ENCODE measurements at regions not wholly inside any gene's neighbourhood (a gene's known extent, or its start where the extent isn't known, plus 50 kb on each side); places are given as distances from the start of the nearest gene placed in this dataset.

- BruUV-seq (replicated peaks), result no TSS peak
- Histone ChIP-seq H3K4me3 (ENCODE audit: low read depth, low read length, poor library complexity, severe bottlenecking) (no peak overlapping the region), H3K27me3 (replicated peaks; ENCODE audit: insufficient read depth, low read depth, low read length, poor library complexity) (no peaks in the 10 kb centered on the region), H3K36me3 (ENCODE audit: insufficient read depth, low read length, poor library complexity, severe bottlenecking) (no peaks in the 10 kb centered on the region), H3K4me1 (ENCODE audit: insufficient read depth, low read length, poor library complexity, severe bottlenecking) (no peaks in the 10 kb centered on the region), H3K27ac (ENCODE audit: low read depth, low read length, poor library complexity, severe bottlenecking) (no peak overlapping the region), H3K9me3 (ENCODE audit: low read depth, low read length, poor library complexity, severe bottlenecking) (no peaks in the 10 kb centered on the region)
- no peak for DNase-seq (ENCODE audit: low spot score)
- ChIA-PET CTCF (no interaction called here), POLR2A (ENCODE audit: low non-redundant PET) (no interaction called here)
- intact Hi-C loops (cut with micrococcal nuclease; ENCODE audit: unreplicated experiment), result no loop called here
- no peak for TF ChIP-seq EZH2 (IDR thresholded peaks at IDR 0.05; ENCODE audit: borderline replicate concordance, low read depth, low read length, poor library complexity, severe bottlenecking)
- no peak for TF ChIP-seq CTCF (conservative IDR thresholded peaks at IDR 0.05; ENCODE audit: low read depth, low read length)
Observed at GRCh38 chr5:60077292-60077691, 183.8 kb upstream of the PDE4D start.

- ChIA-PET CTCF (no interaction called here), POLR2A (ENCODE audit: low non-redundant PET) (no interaction called here)
- Histone ChIP-seq H3K27me3 (replicated peaks; ENCODE audit: insufficient read depth, low read depth, low read length, poor library complexity) (no peaks in the 10 kb centered on the region), H3K4me1 (ENCODE audit: insufficient read depth, low read length, poor library complexity, severe bottlenecking) (no peaks in the 10 kb centered on the region), H3K9me3 (ENCODE audit: low read depth, low read length, poor library complexity, severe bottlenecking) (no peaks in the 10 kb centered on the region), H3K27ac (ENCODE audit: low read depth, low read length, poor library complexity, severe bottlenecking) (no peak overlapping the region), H3K36me3 (ENCODE audit: insufficient read depth, low read length, poor library complexity, severe bottlenecking) (no peaks in the 10 kb centered on the region), H3K4me3 (ENCODE audit: low read depth, low read length, poor library complexity, severe bottlenecking) (no peak overlapping the region)
- no peak for DNase-seq (ENCODE audit: low spot score)
- TF ChIP-seq CTCF (conservative IDR thresholded peaks at IDR 0.05; ENCODE audit: low read depth, low read length) (no peak), EZH2 (IDR thresholded peaks at IDR 0.05; ENCODE audit: borderline replicate concordance, low read depth, low read length, poor library complexity, severe bottlenecking) (no peak)
- no TSS peak for BruUV-seq (replicated peaks)
- intact Hi-C loops (cut with micrococcal nuclease; ENCODE audit: unreplicated experiment), result no loop called here
Observed at GRCh38 chr5:60076746-60077145, 183.2 kb upstream of the PDE4D start.

GRCh38 chr5:60066502-60066901, 173.0 kb upstream of the PDE4D start:
- Histone ChIP-seq H3K4me3 (ENCODE audit: low read depth, low read length, poor library complexity, severe bottlenecking) (no peak overlapping the region), H3K4me1 (ENCODE audit: insufficient read depth, low read length, poor library complexity, severe bottlenecking) (no peaks in the 10 kb centered on the region), H3K27ac (ENCODE audit: low read depth, low read length, poor library complexity, severe bottlenecking) (no peak overlapping the region), H3K9me3 (ENCODE audit: low read depth, low read length, poor library complexity, severe bottlenecking) (no peaks in the 10 kb centered on the region), H3K36me3 (ENCODE audit: insufficient read depth, low read length, poor library complexity, severe bottlenecking) (no peaks in the 10 kb centered on the region), H3K27me3 (replicated peaks; ENCODE audit: insufficient read depth, low read depth, low read length, poor library complexity) (no peaks in the 10 kb centered on the region)
- TF ChIP-seq EZH2 (IDR thresholded peaks at IDR 0.05; ENCODE audit: borderline replicate concordance, low read depth, low read length, poor library complexity, severe bottlenecking) (no peak), CTCF (conservative IDR thresholded peaks at IDR 0.05; ENCODE audit: low read depth, low read length) (no peak)
- no TSS peak for BruUV-seq (replicated peaks)
- DNase-seq (ENCODE audit: low spot score), result peak; percentile 16
- ChIA-PET POLR2A (ENCODE audit: low non-redundant PET) (no interaction called here), CTCF (no interaction called here)
- intact Hi-C loops (cut with micrococcal nuclease; ENCODE audit: unreplicated experiment), result no loop called here

All from A673 (cell line).